ENCODE measurements at regions not wholly inside any gene's neighbourhood (a gene's known extent, or its start where the extent isn't known, plus 50 kb on each side); places are given as distances from the start of the nearest gene placed in this dataset.

GRCh38 chr17:13134076-13134475 lies 116.2 kb upstream of the ELAC2 start:
- TF ChIP-seq CTCF (conservative IDR thresholded peaks at IDR 0.05; ENCODE audit: low read depth, low read length), result no peak
- TF ChIP-seq EZH2 (IDR thresholded peaks at IDR 0.05; ENCODE audit: borderline replicate concordance, low read depth, low read length, poor library complexity, severe bottlenecking), result no peak
- no peaks in the 10 kb centered on the region for H3K36me3 ChIP-seq (ENCODE audit: insufficient read depth, low read length, poor library complexity, severe bottlenecking)
- no TSS peak for BruUV-seq (replicated peaks)
- CTCF ChIA-PET, result no interaction called here
- H3K27me3 ChIP-seq (replicated peaks; ENCODE audit: insufficient read depth, low read depth, low read length, poor library complexity), result no peaks in the 10 kb centered on the region
- DNase-seq (ENCODE audit: low spot score), result no peak
- intact Hi-C loops (cut with micrococcal nuclease; ENCODE audit: unreplicated experiment), result no loop called here
- POLR2A ChIA-PET (ENCODE audit: low non-redundant PET), result no interaction called here
- no peaks in the 10 kb centered on the region for H3K4me1 ChIP-seq (ENCODE audit: insufficient read depth, low read length, poor library complexity, severe bottlenecking)
- H3K27ac ChIP-seq (ENCODE audit: low read depth, low read length, poor library complexity, severe bottlenecking), result no peak overlapping the region
- H3K4me3 ChIP-seq (ENCODE audit: low read depth, low read length, poor library complexity, severe bottlenecking), result no peak overlapping the region
- H3K9me3 ChIP-seq (ENCODE audit: low read depth, low read length, poor library complexity, severe bottlenecking), result peaks cover 5% of the 10 kb centered on the region

- DNase-seq (ENCODE audit: low spot score), result no peak
- no peaks in the 10 kb centered on the region for H3K27me3 ChIP-seq (replicated peaks; ENCODE audit: insufficient read depth, low read depth, low read length, poor library complexity)
- H3K27ac ChIP-seq (ENCODE audit: low read depth, low read length, poor library complexity, severe bottlenecking), result no peak overlapping the region
- peaks cover 5% of the 10 kb centered on the region for H3K9me3 ChIP-seq (ENCODE audit: low read depth, low read length, poor library complexity, severe bottlenecking)
- ChIA-PET POLR2A (ENCODE audit: low non-redundant PET) (no interaction called here), CTCF (no interaction called here)
- H3K36me3 ChIP-seq (ENCODE audit: insufficient read depth, low read length, poor library complexity, severe bottlenecking), result no peaks in the 10 kb centered on the region
- no peak overlapping the region for H3K4me3 ChIP-seq (ENCODE audit: low read depth, low read length, poor library complexity, severe bottlenecking)
- H3K4me1 ChIP-seq (ENCODE audit: insufficient read depth, low read length, poor library complexity, severe bottlenecking), result no peaks in the 10 kb centered on the region
- intact Hi-C loops (cut with micrococcal nuclease; ENCODE audit: unreplicated experiment), result no loop called here
- no TSS peak for BruUV-seq (replicated peaks)
- TF ChIP-seq EZH2 (IDR thresholded peaks at IDR 0.05; ENCODE audit: borderline replicate concordance, low read depth, low read length, poor library complexity, severe bottlenecking) (no peak), CTCF (conservative IDR thresholded peaks at IDR 0.05; ENCODE audit: low read depth, low read length) (no peak)
These were observed 113.4 kb upstream of the ELAC2 start for GRCh38 chr17:13131225-13131624.

GRCh38 chr17:13129356-13129755 lies 111.5 kb upstream of the ELAC2 start:
- Histone ChIP-seq H3K36me3 (ENCODE audit: insufficient read depth, low read length, poor library complexity, severe bottlenecking) (no peaks in the 10 kb centered on the region), H3K4me3 (ENCODE audit: low read depth, low read length, poor library complexity, severe bottlenecking) (no peak overlapping the region), H3K27me3 (replicated peaks; ENCODE audit: insufficient read depth, low read depth, low read length, poor library complexity) (no peaks in the 10 kb centered on the region), H3K9me3 (ENCODE audit: low read depth, low read length, poor library complexity, severe bottlenecking) (peaks cover 5% of the 10 kb centered on the region), H3K4me1 (ENCODE audit: insufficient read depth, low read length, poor library complexity, severe bottlenecking) (no peaks in the 10 kb centered on the region), H3K27ac (ENCODE audit: low read depth, low read length, poor library complexity, severe bottlenecking) (no peak overlapping the region)
- TF ChIP-seq CTCF (conservative IDR thresholded peaks at IDR 0.05; ENCODE audit: low read depth, low read length), result no peak
- DNase-seq (ENCODE audit: low spot score), result no peak
- ChIA-PET POLR2A (ENCODE audit: low non-redundant PET) (no interaction called here), CTCF (no interaction called here)
- intact Hi-C loops (cut with micrococcal nuclease; ENCODE audit: unreplicated experiment), result no loop called here
- BruUV-seq (replicated peaks), result no TSS peak

All from A673 (cell line).